ENCODE measurements at regions not wholly inside any gene's neighbourhood (a gene's known extent, or its start where the extent isn't known, plus 50 kb on each side); places are given as distances from the start of the nearest gene placed in this dataset.

DNA sequence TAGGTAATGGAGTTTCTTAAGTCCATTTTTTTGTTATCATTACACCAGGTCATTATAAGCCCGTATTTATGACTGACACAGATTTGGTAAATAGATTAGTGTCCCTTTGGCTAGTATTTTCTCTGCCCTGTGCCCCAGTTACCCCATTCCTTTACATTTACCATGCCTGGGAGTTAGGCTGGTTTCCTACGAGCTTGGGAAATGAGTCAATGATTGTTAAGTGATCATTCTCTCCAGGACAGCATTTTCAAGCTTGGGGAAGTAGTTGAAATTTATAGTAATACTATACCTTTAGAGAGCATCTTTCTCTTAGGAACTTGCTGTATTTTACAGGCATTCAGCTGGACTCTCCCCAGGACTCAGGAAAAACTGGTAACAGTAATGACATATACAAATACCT lies 573.1 kb downstream of the TLE4 start:
- no peak for DNase-seq (ENCODE audit: low spot score)
- Mint-ChIP-seq H3K9me3 (ENCODE audit: low read depth) (peaks cover 8% of the 10 kb centered on the region), H3K36me3 (ENCODE audit: low read depth) (no peaks in the 10 kb centered on the region), H3K4me1 (ENCODE audit: low read depth) (peaks cover 24% of the 10 kb centered on the region), H3K27me3 (ENCODE audit: low read depth) (no peaks in the 10 kb centered on the region), H3K4me3 (ENCODE audit: unreplicated experiment) (no peak overlapping the region), H3K27ac (ENCODE audit: unreplicated experiment) (no peak overlapping the region)
- TF ChIP-seq, protein P1, sequence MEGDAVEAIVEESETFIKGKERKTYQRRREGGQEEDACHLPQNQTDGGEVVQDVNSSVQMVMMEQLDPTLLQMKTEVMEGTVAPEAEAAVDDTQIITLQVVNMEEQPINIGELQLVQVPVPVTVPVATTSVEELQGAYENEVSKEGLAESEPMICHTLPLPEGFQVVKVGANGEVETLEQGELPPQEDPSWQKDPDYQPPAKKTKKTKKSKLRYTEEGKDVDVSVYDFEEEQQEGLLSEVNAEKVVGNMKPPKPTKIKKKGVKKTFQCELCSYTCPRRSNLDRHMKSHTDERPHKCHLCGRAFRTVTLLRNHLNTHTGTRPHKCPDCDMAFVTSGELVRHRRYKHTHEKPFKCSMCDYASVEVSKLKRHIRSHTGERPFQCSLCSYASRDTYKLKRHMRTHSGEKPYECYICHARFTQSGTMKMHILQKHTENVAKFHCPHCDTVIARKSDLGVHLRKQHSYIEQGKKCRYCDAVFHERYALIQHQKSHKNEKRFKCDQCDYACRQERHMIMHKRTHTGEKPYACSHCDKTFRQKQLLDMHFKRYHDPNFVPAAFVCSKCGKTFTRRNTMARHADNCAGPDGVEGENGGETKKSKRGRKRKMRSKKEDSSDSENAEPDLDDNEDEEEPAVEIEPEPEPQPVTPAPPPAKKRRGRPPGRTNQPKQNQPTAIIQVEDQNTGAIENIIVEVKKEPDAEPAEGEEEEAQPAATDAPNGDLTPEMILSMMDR (IDR thresholded peaks at IDR 0.05): no peak

DNA sequence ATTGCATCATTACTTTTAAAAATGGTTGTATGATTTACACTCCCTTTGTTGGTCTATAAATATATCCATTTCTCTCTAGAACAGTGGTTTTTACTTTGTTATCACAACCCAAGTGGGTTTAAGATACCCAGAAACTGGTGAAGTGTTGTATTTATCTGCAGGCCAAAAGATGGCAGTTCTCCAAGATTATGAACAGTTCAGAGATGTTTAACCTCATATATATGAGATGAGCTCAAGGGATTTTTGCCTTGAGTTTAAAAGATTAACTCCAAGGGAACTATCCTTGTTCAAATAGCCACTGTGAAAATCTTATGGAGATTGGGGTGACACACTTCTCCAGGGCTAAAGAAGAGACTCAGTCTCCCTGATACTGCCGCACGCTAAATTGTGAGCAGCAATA lies 572.6 kb downstream of the TLE4 start:
- no peak for DNase-seq (ENCODE audit: low spot score)
- Mint-ChIP-seq H3K4me3 (ENCODE audit: unreplicated experiment) (no peak overlapping the region), H3K9me3 (ENCODE audit: low read depth) (peaks cover 4% of the 10 kb centered on the region), H3K36me3 (ENCODE audit: low read depth) (no peaks in the 10 kb centered on the region), H3K4me1 (ENCODE audit: low read depth) (peaks cover 24% of the 10 kb centered on the region), H3K27me3 (ENCODE audit: low read depth) (no peaks in the 10 kb centered on the region), H3K27ac (ENCODE audit: unreplicated experiment) (peak overlapping the region; percentile 39)
- TF ChIP-seq, protein P1 (IDR thresholded peaks at IDR 0.05): no peak

DNA sequence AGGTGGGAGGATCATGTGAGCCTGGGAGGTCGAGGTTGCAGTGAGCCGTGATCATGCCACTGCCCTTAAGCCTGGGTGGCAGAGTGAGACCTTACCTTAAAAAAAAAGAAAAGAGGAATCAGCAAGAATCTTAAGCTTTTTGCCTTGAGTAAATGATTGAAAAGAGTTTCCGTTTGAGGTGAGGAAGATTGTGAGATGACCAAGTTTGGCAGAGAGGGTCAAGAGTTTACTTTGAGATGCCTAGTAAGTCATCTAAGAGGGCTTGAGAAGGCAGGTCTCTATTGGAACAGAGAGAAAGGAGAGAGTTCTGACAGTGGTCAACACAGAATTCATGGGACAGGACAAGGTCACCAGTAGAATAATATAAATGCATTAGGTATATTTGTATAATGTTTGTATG lies 572.1 kb downstream of the TLE4 start:
- Mint-ChIP-seq H3K4me1 (ENCODE audit: low read depth) (peaks cover 24% of the 10 kb centered on the region), H3K4me3 (ENCODE audit: unreplicated experiment) (no peak overlapping the region), H3K27me3 (ENCODE audit: low read depth) (no peaks in the 10 kb centered on the region), H3K27ac (ENCODE audit: unreplicated experiment) (no peak overlapping the region), H3K36me3 (ENCODE audit: low read depth) (no peaks in the 10 kb centered on the region), H3K9me3 (ENCODE audit: low read depth) (no peaks in the 10 kb centered on the region)
- DNase-seq (ENCODE audit: low spot score): no peak
- TF ChIP-seq, protein P1 (IDR thresholded peaks at IDR 0.05): no peak

GRCh38 chr9:80134487-80134886 lies 562.7 kb downstream of the TLE4 start:
- Mint-ChIP-seq H3K9me3 (ENCODE audit: low read depth) (no peaks in the 10 kb centered on the region), H3K27ac (ENCODE audit: unreplicated experiment) (no peak overlapping the region), H3K4me1 (ENCODE audit: low read depth) (no peaks in the 10 kb centered on the region), H3K27me3 (ENCODE audit: low read depth) (no peaks in the 10 kb centered on the region), H3K36me3 (ENCODE audit: low read depth) (no peaks in the 10 kb centered on the region), H3K4me3 (ENCODE audit: unreplicated experiment) (no peak overlapping the region)
- no peak for DNase-seq (ENCODE audit: low spot score)
- TF ChIP-seq, protein P1 (IDR thresholded peaks at IDR 0.05): no peak

DNA sequence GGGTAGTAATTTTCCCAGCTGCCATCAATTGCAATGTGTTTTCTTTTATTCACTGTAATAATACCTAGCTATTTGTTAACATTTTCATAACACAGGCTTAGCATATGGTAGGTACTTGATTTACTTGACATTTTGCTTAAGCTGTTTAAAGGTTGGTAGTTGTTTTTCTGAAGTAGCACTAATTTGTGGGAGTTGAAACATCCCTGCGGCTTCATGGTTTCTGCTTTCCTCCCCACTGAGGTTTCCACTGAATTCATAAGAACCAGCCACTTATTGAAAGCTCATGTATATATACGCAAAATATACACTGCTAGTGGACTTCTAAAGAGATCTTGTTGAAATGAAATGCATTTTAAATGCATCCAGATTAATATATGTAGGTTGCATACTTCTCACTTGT lies 559.9 kb downstream of the TLE4 start:
- H3K4me1 Mint-ChIP-seq (ENCODE audit: low read depth): no peaks in the 10 kb centered on the region
- H3K27ac Mint-ChIP-seq (ENCODE audit: unreplicated experiment): no peak overlapping the region
- no peak overlapping the region for H3K4me3 Mint-ChIP-seq (ENCODE audit: unreplicated experiment)
- H3K27me3 Mint-ChIP-seq (ENCODE audit: low read depth): no peaks in the 10 kb centered on the region
- H3K36me3 Mint-ChIP-seq (ENCODE audit: low read depth): no peaks in the 10 kb centered on the region
- H3K9me3 Mint-ChIP-seq (ENCODE audit: low read depth): no peaks in the 10 kb centered on the region
- TF ChIP-seq, protein P1 (IDR thresholded peaks at IDR 0.05): no peak
- DNase-seq (ENCODE audit: low spot score): no peak

Measured in chondrocyte (in vitro differentiated cells).